GM19372 (cell line): ENCODE measurements at regions not wholly inside any gene's neighbourhood (a gene's known extent, or its start where the extent isn't known, plus 50 kb on each side); places are given as distances from the start of the nearest gene placed in this dataset.
"Not testable (repeated sequence)": the region's sequence is repeated elsewhere in the genome, so short reads cannot be mapped to it uniquely, and the experiment has no call there.

ENCODE experiments used
- ATAC-seq: cut with Tn5 transposase; IDR thresholded peaks from one replicate; pipeline ENCODE4 v1.9.1; 2021; ENCODE audit warnings: mild to moderate bottlenecking, low read depth, moderate library complexity; ENCODE audit not compliant: unreplicated experiment

GRCh38 chr5:62059960-62060359, 246.0 kb upstream of the KIF2A start:
- ATAC-seq = no peak

DNA sequence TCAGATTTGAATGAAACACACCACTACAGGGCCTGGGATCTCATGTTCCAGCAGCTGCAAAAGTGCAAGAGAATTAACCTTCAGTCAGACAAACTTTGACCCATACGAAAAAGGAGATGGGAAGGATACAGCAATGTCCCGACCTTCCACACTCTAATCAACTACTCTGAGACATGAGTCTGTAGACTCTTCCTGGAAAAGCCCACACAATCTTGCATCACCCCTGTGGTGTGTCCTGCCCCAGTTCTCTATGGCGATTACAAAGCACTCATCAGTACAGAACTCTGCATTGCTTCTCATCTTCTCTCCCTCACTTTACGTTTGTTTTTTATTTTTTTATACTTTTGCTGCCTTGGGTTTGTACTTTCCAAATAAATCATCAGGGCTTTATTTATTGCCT, 241.0 kb upstream of the KIF2A start:
- no peak for ATAC-seq

- no peak for ATAC-seq
These were observed 239.2 kb upstream of the KIF2A start for GRCh38 chr5:62066761-62067277.

GRCh38 chr5:62068554-62068953, 237.5 kb upstream of the KIF2A start:
- ATAC-seq = no peak

DNA sequence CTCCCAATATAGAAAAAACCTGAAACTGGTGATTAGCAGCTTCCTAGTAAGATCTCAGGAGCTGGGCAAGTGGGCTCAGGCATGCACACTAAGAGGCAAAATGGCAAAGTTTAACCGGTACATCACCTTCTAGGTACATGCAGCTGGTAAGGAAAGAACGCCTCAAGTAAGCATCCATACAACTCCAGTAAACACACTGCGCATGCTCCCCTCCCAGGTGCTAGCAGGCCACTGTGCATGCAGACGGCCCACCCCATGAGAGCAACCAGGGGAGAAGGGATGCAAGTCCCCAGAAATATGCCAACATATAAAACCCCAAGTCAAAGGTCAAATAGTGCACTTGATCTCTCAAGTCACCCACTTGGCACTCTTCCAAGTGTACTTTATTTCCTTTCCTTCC, 228.6 kb upstream of the KIF2A start:
- no peak for ATAC-seq

GRCh38 chr5:62077823-62078550, 228.0 kb upstream of the KIF2A start:
- ATAC-seq = no peak

- ATAC-seq = no peak
These were observed 223.6 kb upstream of the KIF2A start for GRCh38 chr5:62082370-62082801.

- ATAC-seq = no peak
These were observed 222.8 kb upstream of the KIF2A start for GRCh38 chr5:62083247-62083646.

GRCh38 chr5:62083661-62084060, 222.3 kb upstream of the KIF2A start:
- ATAC-seq = no peak

- ATAC-seq = no peak
These were observed 221.6 kb upstream of the KIF2A start for GRCh38 chr5:62084391-62084790.

- ATAC-seq = no peak
These were observed 215.1 kb upstream of the KIF2A start for GRCh38 chr5:62090953-62091352.

- no peak for ATAC-seq
These were observed 212.6 kb upstream of the KIF2A start for GRCh38 chr5:62093411-62093810.

DNA sequence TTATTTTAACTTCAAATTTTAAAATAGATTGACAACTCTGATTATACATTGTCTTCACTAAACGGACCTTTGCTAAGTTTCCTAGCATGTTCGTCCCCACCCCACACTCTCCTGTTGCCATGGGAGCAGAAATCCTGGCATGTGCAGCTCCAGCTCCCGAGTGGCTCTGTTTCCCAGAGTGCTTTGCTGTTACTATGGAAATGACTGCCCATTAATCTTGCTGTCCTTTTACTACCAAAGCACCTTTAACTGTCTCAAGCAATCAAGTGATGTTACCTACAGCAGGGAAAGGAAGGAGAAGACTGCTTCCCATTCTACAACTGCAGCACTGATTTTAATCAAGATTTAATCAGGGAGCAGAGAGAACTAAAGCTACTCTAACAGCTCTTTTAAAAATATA, 212.0 kb upstream of the KIF2A start:
- ATAC-seq = no peak

- no peak for ATAC-seq
These were observed 208.6 kb upstream of the KIF2A start for GRCh38 chr5:62097361-62097760.

GRCh38 chr5:62100201-62100600, 205.8 kb upstream of the KIF2A start:
- ATAC-seq = no peak

DNA sequence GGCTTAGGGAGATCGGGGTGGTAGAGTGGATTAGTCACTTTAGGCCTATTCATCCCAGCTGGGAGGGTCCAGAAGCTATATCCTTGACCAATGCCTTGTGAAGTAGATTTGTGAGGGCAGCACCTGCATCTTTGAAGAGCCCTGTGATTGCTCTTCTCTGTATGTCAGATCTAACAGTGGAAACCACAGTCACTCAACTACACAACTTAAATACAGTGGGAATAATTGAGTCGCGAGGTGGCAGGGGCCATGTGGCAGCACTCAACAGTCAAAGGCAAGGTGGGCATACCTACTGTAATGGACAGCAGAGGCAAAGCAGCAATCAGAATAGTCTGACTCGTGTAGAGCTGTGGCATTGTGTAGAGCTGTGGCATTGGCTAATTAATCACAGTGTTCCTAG, 202.1 kb upstream of the KIF2A start:
- not testable (repeated sequence) for ATAC-seq

DNA sequence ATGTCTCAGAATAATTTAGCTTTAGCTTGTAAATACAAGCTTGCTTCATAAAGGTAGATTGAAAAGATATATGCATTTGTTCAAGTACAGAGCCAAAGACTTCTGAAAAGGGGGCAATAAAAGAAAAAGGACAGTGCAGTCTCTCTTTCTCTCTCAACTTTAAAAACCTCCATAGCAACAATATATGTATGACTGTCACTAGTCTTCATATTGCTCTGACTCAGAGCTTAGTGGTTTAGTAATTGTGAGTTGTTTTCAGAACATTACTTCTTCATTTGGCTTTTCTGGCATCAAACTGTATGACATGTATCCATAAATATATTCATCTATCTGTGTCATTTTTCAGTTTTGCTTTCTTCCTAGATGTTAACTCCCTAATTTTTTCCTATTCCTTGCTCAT, 194.6 kb upstream of the KIF2A start:
- no peak for ATAC-seq

DNA sequence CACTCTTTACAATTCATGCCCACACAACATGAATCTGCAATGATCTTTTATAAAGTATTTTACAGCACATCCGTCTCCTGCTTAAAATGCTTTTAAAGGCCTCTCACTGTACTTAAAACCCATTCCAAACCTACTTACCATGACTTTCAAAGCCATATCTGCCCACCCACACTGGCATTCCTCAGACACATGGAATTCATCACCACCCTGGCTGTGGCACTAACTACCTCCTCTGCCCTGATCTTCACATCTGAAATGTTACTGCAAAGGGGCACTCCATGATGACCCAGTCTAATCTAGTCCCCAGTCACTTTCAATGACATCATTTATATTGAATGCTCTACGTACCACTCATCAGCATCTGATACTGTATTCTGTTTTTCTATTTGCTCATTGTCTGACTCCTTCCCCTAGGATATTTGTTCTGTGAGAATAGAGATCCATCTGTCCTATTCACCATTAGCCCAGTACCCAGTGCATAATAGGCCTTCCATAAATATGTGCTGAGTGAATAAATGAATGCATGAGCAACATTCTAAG, 193.2 kb upstream of the KIF2A start:
- no peak for ATAC-seq

- ATAC-seq = no peak
These were observed 191.0 kb upstream of the KIF2A start for GRCh38 chr5:62115014-62115413.

DNA sequence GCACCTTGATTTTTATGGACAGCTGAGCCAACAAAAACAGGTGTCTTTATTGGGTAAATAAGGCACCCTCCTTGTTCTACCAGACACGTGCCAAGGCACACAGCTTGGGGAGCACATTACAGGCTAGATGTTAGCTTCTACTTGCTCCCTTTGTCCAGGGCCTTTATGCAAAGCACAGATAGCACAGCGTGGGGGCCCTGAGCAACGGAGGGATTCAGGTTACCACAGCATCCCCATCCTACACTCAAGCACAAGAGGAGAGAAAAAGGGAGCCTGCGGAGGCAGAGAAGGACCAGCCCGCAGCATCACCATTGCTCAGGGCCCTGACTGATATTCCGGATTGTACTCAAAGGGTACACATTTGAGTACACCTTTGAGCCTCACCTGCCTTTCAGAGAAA, 181.7 kb upstream of the KIF2A start:
- no peak for ATAC-seq

DNA sequence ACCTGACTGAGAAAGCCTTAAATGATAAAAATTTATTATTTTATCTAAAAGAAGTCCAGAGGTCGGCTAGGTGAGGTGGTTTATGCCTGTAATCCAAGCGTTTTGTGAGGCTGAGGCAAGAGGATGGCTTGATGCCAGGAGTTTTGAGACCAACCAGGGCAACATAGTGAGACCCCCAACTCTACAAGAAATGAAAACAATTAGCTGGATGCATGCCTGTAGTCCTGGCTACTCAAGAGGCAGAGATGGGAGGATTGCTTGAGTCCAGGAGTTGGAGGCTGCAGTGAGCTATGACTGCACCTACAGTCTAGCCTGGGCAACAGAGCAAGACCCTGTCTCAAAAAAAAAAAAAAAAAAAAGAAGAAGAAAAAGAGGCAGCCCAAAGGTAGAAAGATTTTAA, 179.9 kb upstream of the KIF2A start:
- ATAC-seq = no peak

GRCh38 chr5:62127098-62127736, 178.8 kb upstream of the KIF2A start:
- no peak for ATAC-seq
